ENCODE measurements at regions not wholly inside any gene's neighbourhood (a gene's known extent, or its start where the extent isn't known, plus 50 kb on each side); places are given as distances from the start of the nearest gene placed in this dataset.

- no peak for DNase-seq
Observed at GRCh38 chr2:145040433-145040832, 520.5 kb upstream of the ZEB2 start.

- no peak for DNase-seq
Observed at GRCh38 chr2:145038041-145038525, 518.2 kb upstream of the ZEB2 start.

GRCh38 chr2:145036421-145037011 is 516.6 kb upstream of the ZEB2 start:
- DNase-seq: no peak

- DNase-seq: no peak
Observed at GRCh38 chr2:145034511-145034910, 514.6 kb upstream of the ZEB2 start.

- DNase-seq: no peak
Observed at GRCh38 chr2:145033438-145033837, 513.5 kb upstream of the ZEB2 start.

- DNase-seq: no peak
Observed at GRCh38 chr2:145032791-145033190, 512.9 kb upstream of the ZEB2 start.

GRCh38 chr2:145029873-145030272 is 510.0 kb upstream of the ZEB2 start:
- DNase-seq: no peak

- no peak for DNase-seq
Observed at GRCh38 chr2:145029081-145029480, 509.2 kb upstream of the ZEB2 start.

GRCh38 chr2:145028101-145028920 is 508.4 kb upstream of the ZEB2 start:
- DNase-seq: no peak

- DNase-seq: no peak
Observed at GRCh38 chr2:145026456-145027455, 506.8 kb upstream of the ZEB2 start.

- no peak for DNase-seq
Observed at GRCh38 chr2:145025382-145025781, 505.5 kb upstream of the ZEB2 start.

GRCh38 chr2:145023334-145023934 is 503.5 kb upstream of the ZEB2 start:
- no peak for DNase-seq

GRCh38 chr2:145022666-145023333 is 502.9 kb upstream of the ZEB2 start:
- DNase-seq: no peak

GRCh38 chr2:145021962-145022665 is 502.2 kb upstream of the ZEB2 start:
- DNase-seq: no peak

- no peak for DNase-seq
Observed at GRCh38 chr2:145020694-145021093, 500.8 kb upstream of the ZEB2 start.

GRCh38 chr2:145020139-145020538 is 500.2 kb upstream of the ZEB2 start:
- no peak for DNase-seq

GRCh38 chr2:145018502-145018901 is 498.6 kb upstream of the ZEB2 start:
- DNase-seq: no peak

GRCh38 chr2:145017149-145017548 is 497.2 kb upstream of the ZEB2 start:
- no peak for DNase-seq

GRCh38 chr2:145016711-145017110 is 496.8 kb upstream of the ZEB2 start:
- no peak for DNase-seq

- no peak for DNase-seq
Observed at GRCh38 chr2:145015561-145015960, 495.6 kb upstream of the ZEB2 start.

- DNase-seq: no peak
Observed at GRCh38 chr2:145012806-145013205, 492.9 kb upstream of the ZEB2 start.

Data from GOT3 (cell line).